H1 (cell line): ENCODE measurements at regions not wholly inside any gene's neighbourhood (a gene's known extent, or its start where the extent isn't known, plus 50 kb on each side); places are given as distances from the start of the nearest gene placed in this dataset.

Experiments used
- CBX5 ChIP-seq: fragments of 300-800, 300-1000 bp; sonication (generic); IDR thresholded peaks from 2 replicates; pipeline ENCODE4 v1.7.1; 2016; ENCODE audit warnings: antibody characterized with exemption, low read length, low read depth
- CHD2 ChIP-seq: IDR thresholded peaks from 2 replicates; pipeline ENCODE4 v1.6.1; 2012; ENCODE audit warnings: low read length, improper control_type of control experiment
- EGR1 ChIP-seq: IDR thresholded peaks from 2 replicates; pipeline ENCODE4 v1.6.1; 2011; ENCODE audit warnings: low read depth, low read length, borderline replicate concordance
- EP300 ChIP-seq, 2 experiments: IDR thresholded peaks; 1 replicate in 1 of 2; 2 replicates in 1 of 2; pipeline ENCODE4 v1.6.1; 2011 to 2012; ENCODE audit warnings: low read depth in 2 of 2, low read length in 2 of 2, mild to moderate bottlenecking in 2 of 2, borderline replicate concordance in 1 of 2, inconsistent platforms in 1 of 2, moderate library complexity in 1 of 2
- EZH2 ChIP-seq: fragments of 200-600 bp; sonication (generic); IDR thresholded peaks from 2 replicates; pipeline ENCODE4 v1.7.1; 2012; ENCODE audit warnings: low read depth, mild to moderate bottlenecking, moderate library complexity, low read length, inconsistent platforms; ENCODE audit not compliant: severe bottlenecking
- JUND ChIP-seq: IDR thresholded peaks from 2 replicates; pipeline ENCODE4 v1.6.1; 2011; ENCODE audit warnings: mild to moderate bottlenecking, improper control_type of control experiment, low read length
- POLR2A ChIP-seq, 2 experiments: IDR thresholded peaks; 1 replicate in 1 of 2; 2 replicates in 1 of 2; pipeline ENCODE4 v1.6.1; 2011; ENCODE audit warnings: low read depth in 2 of 2, low read length in 2 of 2, mild to moderate bottlenecking in 2 of 2; ENCODE audit errors: control extremely low read depth in 1 of 2
- POLR2AphosphoS5 ChIP-seq: IDR thresholded peaks from 2 replicates; pipeline ENCODE4 v1.6.1; 2011; ENCODE audit warnings: low read depth, low read length
- SIN3A ChIP-seq, 2 experiments: IDR thresholded peaks in 1 of 2; conservative IDR thresholded peaks in 1 of 2; 2 replicates each; pipeline ENCODE4 v1.6.1; 2011 to 2012; ENCODE audit warnings: low read length in 2 of 2, improper control_type of control experiment in 1 of 2, low read depth in 1 of 2, mild to moderate bottlenecking in 1 of 2
- TAF1 ChIP-seq: IDR thresholded peaks from 2 replicates; pipeline ENCODE4 v1.6.1; 2011; ENCODE audit warnings: mild to moderate bottlenecking, low read depth, low read length
- TBP ChIP-seq: IDR thresholded peaks from 2 replicates; pipeline ENCODE4 v1.6.1; 2011; ENCODE audit warnings: low read depth, low read length, improper control_type of control experiment
- TF ChIP-seq, protein P1 (sequence below), 3 experiments: IDR thresholded peaks; 1 replicate in 2 of 3; 2 replicates in 1 of 3; pipeline versions ENCODE4 v1.5.1 to v1.6.1; 2011; ENCODE audit warnings: low read length in 3 of 3, mild to moderate bottlenecking in 3 of 3, inconsistent platforms in 2 of 3, low read depth in 1 of 3, moderate library complexity in 1 of 3; ENCODE audit not compliant: insufficient read depth in 1 of 3; ENCODE audit errors: control extremely low read depth in 1 of 3
- TF ChIP-seq, protein P2 (sequence below): IDR thresholded peaks from 2 replicates; pipeline ENCODE4 v1.6.1; 2012; ENCODE audit warnings: inconsistent platforms

DNA sequence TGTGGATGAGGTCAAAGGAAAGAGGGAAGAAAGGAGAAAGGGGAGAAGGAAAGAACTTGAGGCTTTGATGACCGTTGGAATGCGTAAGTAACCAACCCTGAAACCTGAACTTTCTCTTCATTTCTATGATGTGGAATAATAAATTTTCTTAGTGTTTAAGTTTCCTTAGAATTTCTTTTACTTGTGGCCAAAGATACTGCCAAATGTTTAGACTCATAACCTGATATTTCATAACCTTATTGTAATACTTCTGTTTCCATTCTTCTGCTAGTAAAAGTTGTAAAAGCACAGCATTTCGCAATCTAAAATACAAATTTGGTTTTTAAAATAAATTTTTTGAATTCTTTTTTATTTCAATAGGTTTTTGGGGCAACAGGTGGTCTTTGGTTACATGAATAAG lies 258.5 kb upstream of the GIMD1 start:
- TF ChIP-seq CBX5 (no peak), POLR2A (IDR thresholded peaks at IDR 0.05; ENCODE audit: control extremely low read depth in 1 of 2, low read depth in 2 of 2, low read length in 2 of 2) (no peak), TBP (no peak), EGR1 (no peak), EZH2 (no peak), TAF1 (no peak), EP300 (IDR thresholded peaks at IDR 0.05; ENCODE audit: borderline replicate concordance in 1 of 2, low read depth in 2 of 2, low read length in 2 of 2) (no peak), POLR2AphosphoS5 (no peak), JUND (no peak), SIN3A (conservative IDR thresholded peaks at IDR 0.05 in 1 of 2, IDR thresholded peaks at IDR 0.05 in 1 of 2; ENCODE audit: low read depth in 1 of 2, low read length in 2 of 2) (no peak), CHD2 (no peak)
- TF ChIP-seq, protein P1, sequence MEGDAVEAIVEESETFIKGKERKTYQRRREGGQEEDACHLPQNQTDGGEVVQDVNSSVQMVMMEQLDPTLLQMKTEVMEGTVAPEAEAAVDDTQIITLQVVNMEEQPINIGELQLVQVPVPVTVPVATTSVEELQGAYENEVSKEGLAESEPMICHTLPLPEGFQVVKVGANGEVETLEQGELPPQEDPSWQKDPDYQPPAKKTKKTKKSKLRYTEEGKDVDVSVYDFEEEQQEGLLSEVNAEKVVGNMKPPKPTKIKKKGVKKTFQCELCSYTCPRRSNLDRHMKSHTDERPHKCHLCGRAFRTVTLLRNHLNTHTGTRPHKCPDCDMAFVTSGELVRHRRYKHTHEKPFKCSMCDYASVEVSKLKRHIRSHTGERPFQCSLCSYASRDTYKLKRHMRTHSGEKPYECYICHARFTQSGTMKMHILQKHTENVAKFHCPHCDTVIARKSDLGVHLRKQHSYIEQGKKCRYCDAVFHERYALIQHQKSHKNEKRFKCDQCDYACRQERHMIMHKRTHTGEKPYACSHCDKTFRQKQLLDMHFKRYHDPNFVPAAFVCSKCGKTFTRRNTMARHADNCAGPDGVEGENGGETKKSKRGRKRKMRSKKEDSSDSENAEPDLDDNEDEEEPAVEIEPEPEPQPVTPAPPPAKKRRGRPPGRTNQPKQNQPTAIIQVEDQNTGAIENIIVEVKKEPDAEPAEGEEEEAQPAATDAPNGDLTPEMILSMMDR (IDR thresholded peaks at IDR 0.05; ENCODE audit: control extremely low read depth in 1 of 3, insufficient read depth in 1 of 3, low read depth in 1 of 3, low read length in 3 of 3) = no peak
- TF ChIP-seq, protein P2, sequence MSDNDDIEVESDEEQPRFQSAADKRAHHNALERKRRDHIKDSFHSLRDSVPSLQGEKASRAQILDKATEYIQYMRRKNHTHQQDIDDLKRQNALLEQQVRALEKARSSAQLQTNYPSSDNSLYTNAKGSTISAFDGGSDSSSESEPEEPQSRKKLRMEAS = no peak
